SK-N-SH treated with all-trans-retinoic acid at 6 μM for 48 hours (cell line): ENCODE measurements at regions not wholly inside any gene's neighbourhood (a gene's known extent, or its start where the extent isn't known, plus 50 kb on each side); places are given as distances from the start of the nearest gene placed in this dataset.
A peak's percentile ranks its signal among the peaks of the same experiment; 100 is the strongest.

Experiments
- ATAC-seq: fragments of 200-7000 bp; cut with Tn5 transposase; 3 replicates; pipeline ENCODE4 v1.9.1; 2020; ENCODE audit warnings: mild to moderate bottlenecking, moderate library complexity
- BACH2 ChIP-seq: fragments of 250-450 bp; sonication (Bioruptor Pico); IDR thresholded peaks from 2 replicates; pipeline ENCODE4 v1.9.0; 2021; ENCODE audit warnings: mild to moderate bottlenecking, borderline replicate concordance
- CSDC2 ChIP-seq: fragments of 250-450 bp; sonication (Bioruptor Pico); IDR thresholded peaks from 2 replicates; pipeline ENCODE4 v1.5.0; 2020; ENCODE audit warnings: mild to moderate bottlenecking, moderate library complexity
- ESRRG ChIP-seq: fragments of 250-450 bp; sonication (Bioruptor Pico); IDR thresholded peaks from 2 replicates; pipeline ENCODE4 v1.6.1; 2021; ENCODE audit warnings: mild to moderate bottlenecking
- GLIS3 ChIP-seq: fragments of 250-450 bp; sonication (Bioruptor Pico); IDR thresholded peaks from 2 replicates; pipeline ENCODE4 v1.5.0; 2020; ENCODE audit warnings: mild to moderate bottlenecking, moderate library complexity
- ISL1 ChIP-seq: fragments of 250-450 bp; sonication (Bioruptor Pico); IDR thresholded peaks from 2 replicates; pipeline ENCODE4 v2.1.2; 2022; ENCODE audit warnings: mild to moderate bottlenecking, moderate library complexity
- OSR1 ChIP-seq: fragments of 250-450 bp; sonication (Bioruptor Pico); IDR thresholded peaks from 2 replicates; pipeline ENCODE4 v1.8.0; 2022; ENCODE audit warnings: moderate library complexity, mild to moderate bottlenecking, inconsistent platforms
- PPARA ChIP-seq: fragments of 250-450 bp; sonication (Bioruptor Pico); IDR thresholded peaks from 2 replicates; pipeline ENCODE4 v1.5.0; 2020; ENCODE audit warnings: mild to moderate bottlenecking, borderline replicate concordance
- RARB ChIP-seq: fragments of 250-450 bp; sonication (Bioruptor Pico); IDR thresholded peaks from 2 replicates; pipeline ENCODE4 v1.8.0; 2021; ENCODE audit warnings: mild to moderate bottlenecking, moderate library complexity
- SNAI2 ChIP-seq: fragments of 250-450 bp; sonication (Bioruptor Pico); IDR thresholded peaks from 2 replicates; pipeline ENCODE4 v1.5.0; 2020; ENCODE audit warnings: mild to moderate bottlenecking, moderate library complexity
- TCF4 ChIP-seq: fragments of 250-450 bp; sonication (Bioruptor Pico); IDR thresholded peaks from 2 replicates; pipeline ENCODE4 v1.8.0; 2021; ENCODE audit warnings: mild to moderate bottlenecking, moderate library complexity, borderline replicate concordance
- TOX ChIP-seq: fragments of 250-450 bp; sonication (Bioruptor Pico); IDR thresholded peaks from 2 replicates; pipeline ENCODE4 v1.8.0; 2021; ENCODE audit warnings: mild to moderate bottlenecking, moderate library complexity, borderline replicate concordance
- ZC3H10 ChIP-seq: fragments of 250-450 bp; sonication (Bioruptor Pico); IDR thresholded peaks from 2 replicates; pipeline ENCODE4 v1.5.1; 2021; ENCODE audit warnings: mild to moderate bottlenecking, moderate library complexity
- ZFP3 ChIP-seq: fragments of 250-450 bp; sonication (Bioruptor Pico); IDR thresholded peaks from 2 replicates; pipeline ENCODE4 v1.5.0; 2020; ENCODE audit warnings: mild to moderate bottlenecking, moderate library complexity
- ZFP30 ChIP-seq: fragments of 450-650 bp; formaldehyde crosslinking; IDR thresholded peaks from 2 replicates; pipeline ENCODE4 v1.5.0; 2022; ENCODE audit warnings: mild to moderate bottlenecking, moderate library complexity
- ZNF565 ChIP-seq: fragments of 450-650 bp; formaldehyde crosslinking; conservative IDR thresholded peaks from 2 replicates; pipeline ENCODE4 v1.5.0; 2020; ENCODE audit warnings: low read depth, mild to moderate bottlenecking, moderate library complexity
- ZNF8 ChIP-seq: fragments of 450-650 bp; formaldehyde crosslinking; IDR thresholded peaks from 2 replicates; pipeline ENCODE4 v1.5.0; 2020; ENCODE audit warnings: mild to moderate bottlenecking, moderate library complexity
- TF ChIP-seq, protein P1 (sequence below): fragments of 250-450 bp; sonication (Bioruptor Pico); IDR thresholded peaks from 2 replicates; pipeline ENCODE4 v1.8.0; 2021; ENCODE audit warnings: low read depth, mild to moderate bottlenecking, moderate library complexity, borderline replicate concordance
- TF ChIP-seq, protein P2 (sequence below): fragments of 250-450 bp; sonication (Bioruptor Pico); IDR thresholded peaks from 2 replicates; pipeline ENCODE4 v1.5.1; 2021; ENCODE audit warnings: mild to moderate bottlenecking, moderate library complexity
- TF ChIP-seq, protein P3 (sequence below): fragments of 250-450 bp; sonication (Bioruptor Pico); IDR thresholded peaks from 2 replicates; pipeline ENCODE4 v1.5.0; 2020; ENCODE audit warnings: mild to moderate bottlenecking, moderate library complexity
- TF ChIP-seq, protein P4 (sequence below): fragments of 250-450 bp; sonication (Bioruptor Pico); IDR thresholded peaks from 2 replicates; pipeline ENCODE4 v1.8.0; 2020; ENCODE audit warnings: mild to moderate bottlenecking, moderate library complexity, borderline replicate concordance

DNA sequence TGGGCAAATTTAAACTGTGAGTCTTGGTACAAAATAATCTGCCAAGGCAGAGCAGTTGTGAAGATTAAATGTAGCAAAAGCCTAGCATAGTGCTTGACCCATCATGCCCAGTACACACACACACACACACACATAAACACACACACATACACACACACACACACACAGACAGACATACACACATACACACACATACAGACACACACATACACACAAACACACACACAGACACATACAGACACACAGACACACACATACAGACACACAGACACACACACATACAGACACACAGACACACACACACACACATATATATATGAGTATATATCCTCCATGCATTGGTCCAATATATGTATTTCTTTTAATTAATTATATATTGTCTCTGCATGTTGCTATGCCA lies 328.8 kb upstream of the DNAJC19 start:
- ATAC-seq = no peak
- no peak for TF ChIP-seq ZFP30
- TF ChIP-seq, protein P1, sequence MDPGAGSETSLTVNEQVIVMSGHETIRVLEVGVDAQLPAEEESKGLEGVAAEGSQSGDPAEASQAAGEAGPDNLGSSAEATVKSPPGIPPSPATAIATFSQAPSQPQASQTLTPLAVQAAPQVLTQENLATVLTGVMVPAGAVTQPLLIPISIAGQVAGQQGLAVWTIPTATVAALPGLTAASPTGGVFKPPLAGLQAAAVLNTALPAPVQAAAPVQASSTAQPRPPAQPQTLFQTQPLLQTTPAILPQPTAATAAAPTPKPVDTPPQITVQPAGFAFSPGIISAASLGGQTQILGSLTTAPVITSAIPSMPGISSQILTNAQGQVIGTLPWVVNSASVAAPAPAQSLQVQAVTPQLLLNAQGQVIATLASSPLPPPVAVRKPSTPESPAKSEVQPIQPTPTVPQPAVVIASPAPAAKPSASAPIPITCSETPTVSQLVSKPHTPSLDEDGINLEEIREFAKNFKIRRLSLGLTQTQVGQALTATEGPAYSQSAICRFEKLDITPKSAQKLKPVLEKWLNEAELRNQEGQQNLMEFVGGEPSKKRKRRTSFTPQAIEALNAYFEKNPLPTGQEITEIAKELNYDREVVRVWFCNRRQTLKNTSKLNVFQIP (CRISPR knock-in tag) = no peak
- TF ChIP-seq ZC3H10 (CRISPR knock-in tag) = no peak
- no peak for TF ChIP-seq ESRRG (CRISPR knock-in tag)
- no peak for TF ChIP-seq OSR1
- no peak for TF ChIP-seq PPARA
- TF ChIP-seq CSDC2 (CRISPR knock-in tag) = no peak
- TF ChIP-seq RARB (CRISPR knock-in tag) = no peak
- no peak for TF ChIP-seq ISL1 (CRISPR knock-in tag)
- no peak for TF ChIP-seq SNAI2 (CRISPR knock-in tag)
- TF ChIP-seq, protein P2, sequence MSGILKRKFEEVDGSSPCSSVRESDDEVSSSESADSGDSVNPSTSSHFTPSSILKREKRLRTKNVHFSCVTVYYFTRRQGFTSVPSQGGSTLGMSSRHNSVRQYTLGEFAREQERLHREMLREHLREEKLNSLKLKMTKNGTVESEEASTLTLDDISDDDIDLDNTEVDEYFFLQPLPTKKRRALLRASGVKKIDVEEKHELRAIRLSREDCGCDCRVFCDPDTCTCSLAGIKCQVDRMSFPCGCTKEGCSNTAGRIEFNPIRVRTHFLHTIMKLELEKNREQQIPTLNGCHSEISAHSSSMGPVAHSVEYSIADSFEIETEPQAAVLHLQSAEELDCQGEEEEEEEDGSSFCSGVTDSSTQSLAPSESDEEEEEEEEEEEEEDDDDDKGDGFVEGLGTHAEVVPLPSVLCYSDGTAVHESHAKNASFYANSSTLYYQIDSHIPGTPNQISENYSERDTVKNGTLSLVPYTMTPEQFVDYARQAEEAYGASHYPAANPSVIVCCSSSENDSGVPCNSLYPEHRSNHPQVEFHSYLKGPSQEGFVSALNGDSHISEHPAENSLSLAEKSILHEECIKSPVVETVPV = no peak
- no peak for TF ChIP-seq ZFP3 (CRISPR knock-in tag)
- no peak for TF ChIP-seq ZNF8 (CRISPR knock-in tag)
- TF ChIP-seq, protein P3, sequence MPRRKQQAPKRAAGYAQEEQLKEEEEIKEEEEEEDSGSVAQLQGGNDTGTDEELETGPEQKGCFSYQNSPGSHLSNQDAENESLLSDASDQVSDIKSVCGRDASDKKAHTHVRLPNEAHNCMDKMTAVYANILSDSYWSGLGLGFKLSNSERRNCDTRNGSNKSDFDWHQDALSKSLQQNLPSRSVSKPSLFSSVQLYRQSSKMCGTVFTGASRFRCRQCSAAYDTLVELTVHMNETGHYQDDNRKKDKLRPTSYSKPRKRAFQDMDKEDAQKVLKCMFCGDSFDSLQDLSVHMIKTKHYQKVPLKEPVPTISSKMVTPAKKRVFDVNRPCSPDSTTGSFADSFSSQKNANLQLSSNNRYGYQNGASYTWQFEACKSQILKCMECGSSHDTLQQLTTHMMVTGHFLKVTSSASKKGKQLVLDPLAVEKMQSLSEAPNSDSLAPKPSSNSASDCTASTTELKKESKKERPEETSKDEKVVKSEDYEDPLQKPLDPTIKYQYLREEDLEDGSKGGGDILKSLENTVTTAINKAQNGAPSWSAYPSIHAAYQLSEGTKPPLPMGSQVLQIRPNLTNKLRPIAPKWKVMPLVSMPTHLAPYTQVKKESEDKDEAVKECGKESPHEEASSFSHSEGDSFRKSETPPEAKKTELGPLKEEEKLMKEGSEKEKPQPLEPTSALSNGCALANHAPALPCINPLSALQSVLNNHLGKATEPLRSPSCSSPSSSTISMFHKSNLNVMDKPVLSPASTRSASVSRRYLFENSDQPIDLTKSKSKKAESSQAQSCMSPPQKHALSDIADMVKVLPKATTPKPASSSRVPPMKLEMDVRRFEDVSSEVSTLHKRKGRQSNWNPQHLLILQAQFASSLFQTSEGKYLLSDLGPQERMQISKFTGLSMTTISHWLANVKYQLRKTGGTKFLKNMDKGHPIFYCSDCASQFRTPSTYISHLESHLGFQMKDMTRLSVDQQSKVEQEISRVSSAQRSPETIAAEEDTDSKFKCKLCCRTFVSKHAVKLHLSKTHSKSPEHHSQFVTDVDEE = no peak
- TF ChIP-seq TOX (CRISPR knock-in tag) = no peak

DNA sequence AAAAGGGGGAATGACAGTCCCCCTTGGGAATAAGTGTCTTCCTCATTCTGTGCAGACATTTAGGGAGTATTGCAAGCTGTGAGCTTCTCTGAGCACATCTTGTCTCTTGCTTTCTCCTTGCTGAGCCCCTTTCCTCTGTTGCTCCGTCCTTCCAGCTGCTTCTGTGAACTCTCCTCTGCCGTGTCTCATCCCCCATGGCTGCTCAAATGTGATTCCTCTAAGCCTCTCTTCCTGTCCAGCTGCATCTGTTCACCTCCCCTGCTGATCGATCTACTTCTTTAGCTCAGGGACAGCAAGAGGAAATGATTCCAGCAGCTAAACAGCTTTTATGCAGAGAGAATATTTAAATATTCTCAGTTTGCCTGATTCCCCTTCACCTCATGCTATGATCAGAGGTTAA lies 328.0 kb upstream of the DNAJC19 start:
- no peak for TF ChIP-seq ZNF565 (CRISPR knock-in tag)
- TF ChIP-seq, protein P4, sequence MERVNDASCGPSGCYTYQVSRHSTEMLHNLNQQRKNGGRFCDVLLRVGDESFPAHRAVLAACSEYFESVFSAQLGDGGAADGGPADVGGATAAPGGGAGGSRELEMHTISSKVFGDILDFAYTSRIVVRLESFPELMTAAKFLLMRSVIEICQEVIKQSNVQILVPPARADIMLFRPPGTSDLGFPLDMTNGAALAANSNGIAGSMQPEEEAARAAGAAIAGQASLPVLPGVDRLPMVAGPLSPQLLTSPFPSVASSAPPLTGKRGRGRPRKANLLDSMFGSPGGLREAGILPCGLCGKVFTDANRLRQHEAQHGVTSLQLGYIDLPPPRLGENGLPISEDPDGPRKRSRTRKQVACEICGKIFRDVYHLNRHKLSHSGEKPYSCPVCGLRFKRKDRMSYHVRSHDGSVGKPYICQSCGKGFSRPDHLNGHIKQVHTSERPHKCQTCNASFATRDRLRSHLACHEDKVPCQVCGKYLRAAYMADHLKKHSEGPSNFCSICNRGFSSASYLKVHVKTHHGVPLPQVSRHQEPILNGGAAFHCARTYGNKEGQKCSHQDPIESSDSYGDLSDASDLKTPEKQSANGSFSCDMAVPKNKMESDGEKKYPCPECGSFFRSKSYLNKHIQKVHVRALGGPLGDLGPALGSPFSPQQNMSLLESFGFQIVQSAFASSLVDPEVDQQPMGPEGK (CRISPR knock-in tag) = no peak
- TF ChIP-seq SNAI2 (CRISPR knock-in tag) = no peak
- no peak for TF ChIP-seq CSDC2 (CRISPR knock-in tag)
- no peak for TF ChIP-seq TCF4 (CRISPR knock-in tag)
- TF ChIP-seq RARB (CRISPR knock-in tag) = no peak
- no peak for ATAC-seq

DNA sequence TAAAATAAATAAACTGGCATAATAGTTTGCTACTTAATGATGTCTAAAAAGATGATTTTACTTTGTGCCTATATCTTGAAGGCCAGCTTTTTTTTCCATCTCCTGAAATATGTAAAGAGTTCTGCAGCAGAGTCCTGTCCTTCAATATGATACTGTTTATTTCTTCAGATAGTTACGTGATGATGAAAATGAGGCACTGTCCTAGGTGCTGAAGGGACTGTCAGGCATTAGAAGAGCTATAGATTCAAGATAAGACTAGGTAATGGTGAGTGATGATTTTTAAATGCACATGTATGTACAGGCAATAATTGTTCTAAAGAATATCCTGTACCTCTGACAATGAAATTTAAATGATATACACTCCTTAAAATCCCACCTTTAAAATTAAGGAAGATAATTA lies 326.9 kb upstream of the DNAJC19 start:
- no peak for ATAC-seq
- TF ChIP-seq ESRRG (CRISPR knock-in tag) = no peak
- TF ChIP-seq GLIS3 (CRISPR knock-in tag) = no peak
- TF ChIP-seq RARB (CRISPR knock-in tag) = no peak
- no peak for TF ChIP-seq CSDC2 (CRISPR knock-in tag)
- 0 out of 2 replicates have a peak, but pooled peaks have one; percentile 44 for TF ChIP-seq SNAI2 (CRISPR knock-in tag)
- TF ChIP-seq BACH2 (CRISPR knock-in tag) = no peak
- TF ChIP-seq ZC3H10 (CRISPR knock-in tag) = no peak
- TF ChIP-seq TCF4 (CRISPR knock-in tag) = no peak
- TF ChIP-seq ZNF565 (CRISPR knock-in tag) = no peak

DNA sequence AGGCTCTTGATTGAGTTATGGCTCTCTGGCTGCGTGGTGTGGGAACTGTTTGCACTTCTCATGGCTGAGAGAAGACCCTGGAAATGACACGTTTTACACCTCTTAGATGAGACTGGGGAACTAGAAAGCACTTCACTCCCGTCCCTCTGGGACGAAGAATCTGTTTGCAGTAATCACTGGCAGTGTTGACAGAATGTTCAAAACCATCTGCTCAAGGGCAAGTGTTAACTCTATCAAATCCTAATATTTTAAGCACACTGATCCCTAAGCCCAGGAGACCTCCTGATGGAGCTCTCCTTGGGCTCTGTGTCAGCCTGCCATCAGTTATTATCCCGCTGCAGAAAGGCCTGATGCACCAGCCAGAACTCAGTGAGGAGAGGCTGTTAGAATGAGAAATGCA lies 323.8 kb upstream of the DNAJC19 start:
- ATAC-seq = no peak
- no peak for TF ChIP-seq BACH2 (CRISPR knock-in tag)
- no peak for TF ChIP-seq RARB (CRISPR knock-in tag)
- TF ChIP-seq ESRRG (CRISPR knock-in tag) = no peak
- TF ChIP-seq TOX (CRISPR knock-in tag) = no peak
- TF ChIP-seq, protein P4 (CRISPR knock-in tag) = no peak
- TF ChIP-seq ZC3H10 (CRISPR knock-in tag) = no peak
- TF ChIP-seq, protein P1 (CRISPR knock-in tag) = no peak
- no peak for TF ChIP-seq ZNF565 (CRISPR knock-in tag)
- TF ChIP-seq ZFP3 (CRISPR knock-in tag) = no peak
- TF ChIP-seq, protein P2 = no peak
- TF ChIP-seq ZFP30 = no peak
- no peak for TF ChIP-seq PPARA
- no peak for TF ChIP-seq ZNF8 (CRISPR knock-in tag)
- no peak for TF ChIP-seq SNAI2 (CRISPR knock-in tag)
- no peak for TF ChIP-seq OSR1
- no peak for TF ChIP-seq GLIS3 (CRISPR knock-in tag)
- TF ChIP-seq CSDC2 (CRISPR knock-in tag) = no peak
